Neural cell (in vitro differentiated cells): ENCODE measurements at regions not wholly inside any gene's neighbourhood (a gene's known extent, or its start where the extent isn't known, plus 50 kb on each side); places are given as distances from the start of the nearest gene placed in this dataset.

Experiments used
- H2AFZ ChIP-seq: fragments of 200-600, 300-800 bp; sonication (generic), shearing (Covaris generic); 2 replicates; pipeline ENCODE4 v1.6.0; 2014; ENCODE audit warnings: low read depth, mild to moderate bottlenecking, antibody characterized with exemption, low read length, moderate library complexity
- H3F3A ChIP-seq: fragments of 200-600 bp; shearing (Covaris generic); 2 replicates; pipeline ENCODE4 v1.6.1; 2016; ENCODE audit warnings: mild to moderate bottlenecking, moderate library complexity, mixed read lengths, antibody characterized with exemption, low read length; ENCODE audit not compliant: insufficient read depth, poor library complexity, severe bottlenecking
- H3K27ac ChIP-seq: fragments of 200-600, 300-800 bp; sonication (generic), shearing (Covaris generic); 2 replicates; pipeline ENCODE4 v1.5.1; 2014; ENCODE audit warnings: mild to moderate bottlenecking, low read length, moderate library complexity
- H3K27me3 ChIP-seq: fragments of 300-800, 200-600 bp; sonication (generic), shearing (Covaris generic); 2 replicates; pipeline ENCODE4 v1.6.0; 2014; ENCODE audit warnings: mild to moderate bottlenecking, low read depth, low read length, moderate library complexity; ENCODE audit not compliant: insufficient read depth
- H3K36me3 ChIP-seq: fragments of 300-800, 200-600 bp; sonication (generic), shearing (Covaris generic); 2 replicates; pipeline ENCODE4 v1.5.1; 2014; ENCODE audit warnings: mild to moderate bottlenecking, antibody characterized with exemption, low read length, moderate library complexity; ENCODE audit not compliant: insufficient read depth
- H3K4me2 ChIP-seq: fragments of 300-800, 200-600 bp; sonication (generic), shearing (Covaris generic); 2 replicates; pipeline ENCODE4 v1.6.0; 2014; ENCODE audit warnings: mild to moderate bottlenecking, low read length
- H3K4me3 ChIP-seq: fragments of 300-800, 200-600 bp; sonication (generic), shearing (Covaris generic); 2 replicates; pipeline ENCODE4 v1.5.1; 2014; ENCODE audit warnings: mild to moderate bottlenecking, low read length, moderate library complexity
- H3K79me2 ChIP-seq: fragments of 200-600 bp; shearing (Covaris generic); replicated peaks from 2 replicates; pipeline ENCODE4 v1.6.0; 2014; ENCODE audit warnings: mild to moderate bottlenecking, low read length, moderate library complexity; ENCODE audit not compliant: insufficient read depth
- H3K9ac ChIP-seq: fragments of 300-800, 200-600 bp; sonication (generic), shearing (Covaris generic); 2 replicates; pipeline ENCODE4 v1.6.1; 2016; ENCODE audit warnings: mild to moderate bottlenecking, low read length, mixed read lengths
- H3K9me2 ChIP-seq: fragments of 200-600 bp; shearing (Covaris generic); 2 replicates; pipeline ENCODE4 v1.6.1; 2016; ENCODE audit warnings: mild to moderate bottlenecking, low read length, mixed read lengths; ENCODE audit not compliant: insufficient read depth
- H3K9me3 ChIP-seq: fragments of 200-600, 300-800 bp; sonication (generic), shearing (Covaris generic); 2 replicates; pipeline ENCODE4 v1.6.1; 2016; ENCODE audit warnings: mild to moderate bottlenecking, mixed run types, low read length, moderate library complexity, mixed read lengths
- H4K20me1 ChIP-seq: fragments of 200-600 bp; shearing (Covaris generic); 2 replicates; pipeline ENCODE4 v1.6.1; 2016; ENCODE audit warnings: mild to moderate bottlenecking, mixed run types; ENCODE audit not compliant: insufficient read depth
- EP300 ChIP-seq: fragments of 450-650 bp; conservative IDR thresholded peaks from 2 replicates; pipeline ENCODE4 v1.6.1; 2014; ENCODE audit warnings: antibody characterized with exemption, mild to moderate bottlenecking, moderate library complexity; ENCODE audit not compliant: poor library complexity, severe bottlenecking
- EZH2 ChIP-seq: fragments of 200-600, 300-800 bp; shearing (Covaris generic), sonication (generic); IDR thresholded peaks from 2 replicates; pipeline ENCODE4 v1.6.1; 2014; ENCODE audit warnings: antibody characterized with exemption, low read length, borderline replicate concordance, mild to moderate bottlenecking; ENCODE audit not compliant: insufficient read depth, poor library complexity, severe bottlenecking
- MXI1 ChIP-seq: fragments of 450-650 bp; conservative IDR thresholded peaks from 2 replicates; pipeline ENCODE4 v1.6.1; 2014; ENCODE audit warnings: antibody characterized with exemption, mild to moderate bottlenecking; ENCODE audit not compliant: poor library complexity, severe bottlenecking
- POLR2AphosphoS5 ChIP-seq: IDR thresholded peaks from 2 replicates; pipeline ENCODE4 v1.6.1; 2012
- RAD21 ChIP-seq: fragments of 450-650 bp; conservative IDR thresholded peaks from 2 replicates; pipeline ENCODE4 v1.6.1; 2014; ENCODE audit warnings: antibody characterized with exemption, mild to moderate bottlenecking, moderate library complexity
- SMC3 ChIP-seq: fragments of 450-650 bp; conservative IDR thresholded peaks from 2 replicates; pipeline ENCODE4 v1.6.1; 2014; ENCODE audit warnings: antibody characterized with exemption, mild to moderate bottlenecking, moderate library complexity; ENCODE audit not compliant: poor library complexity
- TAF1 ChIP-seq: IDR thresholded peaks from 2 replicates; pipeline ENCODE4 v1.6.1; 2012; ENCODE audit warnings: low read depth
- TF ChIP-seq, protein P1 (sequence below): fragments of 450-650 bp; IDR thresholded peaks from 2 replicates; pipeline ENCODE4 v1.5.1; 2014; ENCODE audit warnings: antibody characterized with exemption, mild to moderate bottlenecking, moderate library complexity; ENCODE audit not compliant: poor library complexity, severe bottlenecking
- TF ChIP-seq, protein P2 (sequence below): IDR thresholded peaks from 2 replicates; pipeline ENCODE4 v1.6.1; 2012; ENCODE audit warnings: borderline replicate concordance

DNA sequence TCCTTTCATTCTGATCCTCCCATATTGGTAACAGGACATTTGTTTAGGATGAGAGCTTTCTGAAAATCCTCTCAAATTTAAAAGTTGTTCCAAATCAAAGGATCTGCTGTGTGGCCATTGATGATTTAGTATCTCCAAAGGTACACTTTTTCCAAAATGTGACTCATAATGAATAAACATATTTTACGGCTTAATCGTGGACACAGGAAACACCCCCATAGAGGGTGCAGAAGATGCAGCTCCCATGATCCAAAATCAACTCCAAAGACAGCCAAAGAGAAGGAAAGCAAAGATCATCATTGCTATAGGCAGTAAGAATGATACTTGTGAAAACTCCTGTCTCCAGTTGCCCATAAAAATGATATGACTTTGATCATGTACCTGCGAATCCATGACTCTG lies 239.7 kb downstream of the PIK3R1 start:
- Histone ChIP-seq H3K36me3 (no peaks in the 10 kb centered on the region), H4K20me1 (no peaks in the 10 kb centered on the region), H3K9me2 (no peaks in the 10 kb centered on the region), H3K4me2 (no peak overlapping the region), H3K9ac (no peak overlapping the region), H3K4me3 (no peak overlapping the region), H3K9me3 (no peaks in the 10 kb centered on the region), H2AFZ (no peak overlapping the region), H3F3A (no peaks in the 10 kb centered on the region), H3K27ac (no peak overlapping the region), H3K27me3 (no peaks in the 10 kb centered on the region), H3K79me2 (no peaks in the 10 kb centered on the region)
- TF ChIP-seq EZH2 (no peak), TAF1 (no peak), RAD21 (no peak)
- TF ChIP-seq, protein P1, sequence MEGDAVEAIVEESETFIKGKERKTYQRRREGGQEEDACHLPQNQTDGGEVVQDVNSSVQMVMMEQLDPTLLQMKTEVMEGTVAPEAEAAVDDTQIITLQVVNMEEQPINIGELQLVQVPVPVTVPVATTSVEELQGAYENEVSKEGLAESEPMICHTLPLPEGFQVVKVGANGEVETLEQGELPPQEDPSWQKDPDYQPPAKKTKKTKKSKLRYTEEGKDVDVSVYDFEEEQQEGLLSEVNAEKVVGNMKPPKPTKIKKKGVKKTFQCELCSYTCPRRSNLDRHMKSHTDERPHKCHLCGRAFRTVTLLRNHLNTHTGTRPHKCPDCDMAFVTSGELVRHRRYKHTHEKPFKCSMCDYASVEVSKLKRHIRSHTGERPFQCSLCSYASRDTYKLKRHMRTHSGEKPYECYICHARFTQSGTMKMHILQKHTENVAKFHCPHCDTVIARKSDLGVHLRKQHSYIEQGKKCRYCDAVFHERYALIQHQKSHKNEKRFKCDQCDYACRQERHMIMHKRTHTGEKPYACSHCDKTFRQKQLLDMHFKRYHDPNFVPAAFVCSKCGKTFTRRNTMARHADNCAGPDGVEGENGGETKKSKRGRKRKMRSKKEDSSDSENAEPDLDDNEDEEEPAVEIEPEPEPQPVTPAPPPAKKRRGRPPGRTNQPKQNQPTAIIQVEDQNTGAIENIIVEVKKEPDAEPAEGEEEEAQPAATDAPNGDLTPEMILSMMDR, result no peak
- TF ChIP-seq, protein P2, sequence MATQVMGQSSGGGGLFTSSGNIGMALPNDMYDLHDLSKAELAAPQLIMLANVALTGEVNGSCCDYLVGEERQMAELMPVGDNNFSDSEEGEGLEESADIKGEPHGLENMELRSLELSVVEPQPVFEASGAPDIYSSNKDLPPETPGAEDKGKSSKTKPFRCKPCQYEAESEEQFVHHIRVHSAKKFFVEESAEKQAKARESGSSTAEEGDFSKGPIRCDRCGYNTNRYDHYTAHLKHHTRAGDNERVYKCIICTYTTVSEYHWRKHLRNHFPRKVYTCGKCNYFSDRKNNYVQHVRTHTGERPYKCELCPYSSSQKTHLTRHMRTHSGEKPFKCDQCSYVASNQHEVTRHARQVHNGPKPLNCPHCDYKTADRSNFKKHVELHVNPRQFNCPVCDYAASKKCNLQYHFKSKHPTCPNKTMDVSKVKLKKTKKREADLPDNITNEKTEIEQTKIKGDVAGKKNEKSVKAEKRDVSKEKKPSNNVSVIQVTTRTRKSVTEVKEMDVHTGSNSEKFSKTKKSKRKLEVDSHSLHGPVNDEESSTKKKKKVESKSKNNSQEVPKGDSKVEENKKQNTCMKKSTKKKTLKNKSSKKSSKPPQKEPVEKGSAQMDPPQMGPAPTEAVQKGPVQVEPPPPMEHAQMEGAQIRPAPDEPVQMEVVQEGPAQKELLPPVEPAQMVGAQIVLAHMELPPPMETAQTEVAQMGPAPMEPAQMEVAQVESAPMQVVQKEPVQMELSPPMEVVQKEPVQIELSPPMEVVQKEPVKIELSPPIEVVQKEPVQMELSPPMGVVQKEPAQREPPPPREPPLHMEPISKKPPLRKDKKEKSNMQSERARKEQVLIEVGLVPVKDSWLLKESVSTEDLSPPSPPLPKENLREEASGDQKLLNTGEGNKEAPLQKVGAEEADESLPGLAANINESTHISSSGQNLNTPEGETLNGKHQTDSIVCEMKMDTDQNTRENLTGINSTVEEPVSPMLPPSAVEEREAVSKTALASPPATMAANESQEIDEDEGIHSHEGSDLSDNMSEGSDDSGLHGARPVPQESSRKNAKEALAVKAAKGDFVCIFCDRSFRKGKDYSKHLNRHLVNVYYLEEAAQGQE, result no peak

DNA sequence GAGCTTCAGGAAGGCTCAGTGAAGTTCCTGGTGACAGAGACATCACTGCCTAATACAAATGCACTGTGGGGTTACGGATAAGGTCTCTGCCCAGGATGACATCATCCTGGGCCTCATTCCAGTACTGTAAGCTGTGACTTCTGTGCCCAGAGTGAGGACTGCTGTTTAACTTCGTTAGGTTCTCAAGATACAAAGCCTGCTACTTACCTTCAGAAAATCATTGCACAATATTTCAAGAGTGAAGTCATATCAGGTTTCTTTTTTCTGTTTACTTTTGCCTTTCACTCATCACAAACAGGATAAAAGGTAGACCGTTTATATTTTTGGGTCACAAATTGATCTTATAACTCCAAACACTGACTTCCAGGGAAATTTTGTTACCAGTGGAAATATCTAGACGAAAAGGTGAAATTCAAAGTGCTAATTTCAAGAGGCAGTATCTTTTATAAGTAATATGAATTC lies 241.2 kb downstream of the PIK3R1 start:
- no peaks in the 10 kb centered on the region for H3K27me3 ChIP-seq
- no peak overlapping the region for H3K27ac ChIP-seq
- H3K36me3 ChIP-seq, result no peaks in the 10 kb centered on the region
- no peaks in the 10 kb centered on the region for H3F3A ChIP-seq
- no peaks in the 10 kb centered on the region for H3K9me3 ChIP-seq
- H2AFZ ChIP-seq, result no peak overlapping the region
- no peaks in the 10 kb centered on the region for H3K79me2 ChIP-seq
- no peak overlapping the region for H3K9ac ChIP-seq
- no peaks in the 10 kb centered on the region for H3K9me2 ChIP-seq
- TF ChIP-seq RAD21 (no peak), SMC3 (no peak), EP300 (no peak), POLR2AphosphoS5 (no peak), MXI1 (no peak), EZH2 (no peak), TAF1 (no peak)
- TF ChIP-seq, protein P2, result no peak
- TF ChIP-seq, protein P1, result no peak
- no peak overlapping the region for H3K4me2 ChIP-seq
- no peaks in the 10 kb centered on the region for H4K20me1 ChIP-seq
- H3K4me3 ChIP-seq, result no peak overlapping the region
